D721Med (cell line): ENCODE measurements at regions not wholly inside any gene's neighbourhood (a gene's known extent, or its start where the extent isn't known, plus 50 kb on each side); places are given as distances from the start of the nearest gene placed in this dataset.
A peak's percentile ranks its signal among the peaks of the same experiment; 100 is the strongest.

Experiments
- DNase-seq: peaks from one replicate; pipeline ENCODE4 v3.0.0; 2011; ENCODE audit warnings: low spot score; ENCODE audit not compliant: insufficient read length
- FAIRE-seq: peaks from 2 replicates; lab custom pipeline; 2011; peaks lifted over from hg19 to GRCh38; lab: Jason Lieb, UNC
- TF ChIP-seq, protein P1 (sequence below): IDR thresholded peaks from 2 replicates; pipeline ENCODE4 v1.5.1; 2012; ENCODE audit warnings: mild to moderate bottlenecking, control low read depth; ENCODE audit not compliant: insufficient read depth; ENCODE audit errors: missing control alignments

DNA sequence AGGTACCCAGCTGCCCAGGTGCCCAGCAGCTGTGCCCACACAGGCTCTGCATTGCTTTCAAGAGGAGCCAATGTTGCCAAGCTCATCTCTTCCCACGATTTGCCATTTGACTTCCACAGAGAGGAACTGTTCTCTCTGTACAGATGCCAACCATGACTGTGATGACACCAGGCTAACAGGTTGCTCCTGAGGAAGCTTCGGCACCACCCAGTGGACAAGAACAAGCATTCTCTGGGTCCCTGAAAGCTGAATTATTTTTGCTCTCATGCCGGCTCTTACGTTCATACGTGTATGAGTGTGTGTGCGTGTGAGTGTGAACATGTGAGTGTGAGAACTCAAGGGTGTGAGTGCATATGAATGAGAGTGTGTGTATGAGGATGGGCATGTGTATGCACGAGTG is 535.2 kb downstream of the LIG4 start:
- DNase-seq = no peak
- FAIRE-seq = no peak
- TF ChIP-seq, protein P1, sequence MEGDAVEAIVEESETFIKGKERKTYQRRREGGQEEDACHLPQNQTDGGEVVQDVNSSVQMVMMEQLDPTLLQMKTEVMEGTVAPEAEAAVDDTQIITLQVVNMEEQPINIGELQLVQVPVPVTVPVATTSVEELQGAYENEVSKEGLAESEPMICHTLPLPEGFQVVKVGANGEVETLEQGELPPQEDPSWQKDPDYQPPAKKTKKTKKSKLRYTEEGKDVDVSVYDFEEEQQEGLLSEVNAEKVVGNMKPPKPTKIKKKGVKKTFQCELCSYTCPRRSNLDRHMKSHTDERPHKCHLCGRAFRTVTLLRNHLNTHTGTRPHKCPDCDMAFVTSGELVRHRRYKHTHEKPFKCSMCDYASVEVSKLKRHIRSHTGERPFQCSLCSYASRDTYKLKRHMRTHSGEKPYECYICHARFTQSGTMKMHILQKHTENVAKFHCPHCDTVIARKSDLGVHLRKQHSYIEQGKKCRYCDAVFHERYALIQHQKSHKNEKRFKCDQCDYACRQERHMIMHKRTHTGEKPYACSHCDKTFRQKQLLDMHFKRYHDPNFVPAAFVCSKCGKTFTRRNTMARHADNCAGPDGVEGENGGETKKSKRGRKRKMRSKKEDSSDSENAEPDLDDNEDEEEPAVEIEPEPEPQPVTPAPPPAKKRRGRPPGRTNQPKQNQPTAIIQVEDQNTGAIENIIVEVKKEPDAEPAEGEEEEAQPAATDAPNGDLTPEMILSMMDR = no peak

DNA sequence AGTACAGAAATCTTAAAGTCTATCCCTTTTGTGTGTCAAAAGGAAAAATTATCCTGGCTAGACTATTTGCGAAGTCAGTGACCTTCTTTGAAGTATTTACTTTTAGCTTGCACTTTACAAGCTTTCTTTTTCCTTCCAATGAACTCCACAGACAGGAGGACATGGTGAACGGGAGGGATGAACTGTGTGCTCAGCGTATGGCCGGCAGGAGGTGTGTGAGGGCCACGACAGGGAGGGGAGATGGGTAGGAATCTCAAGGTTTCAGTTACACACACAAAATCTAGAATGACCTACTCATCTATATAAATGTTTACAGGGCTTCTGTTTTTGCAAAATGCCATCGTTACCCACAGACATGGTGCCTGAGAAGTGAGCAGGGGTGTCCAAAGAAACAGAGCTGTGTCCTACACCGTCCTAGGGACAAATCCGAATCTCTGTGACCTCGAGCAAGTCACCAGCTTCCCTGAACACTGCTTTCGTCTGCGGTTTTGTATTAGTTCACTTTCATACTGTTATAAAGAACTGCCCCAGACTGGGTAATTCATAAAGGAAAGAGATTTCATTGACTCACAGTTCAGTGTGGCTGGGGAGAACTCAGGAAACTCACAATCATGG is 537.2 kb downstream of the LIG4 start:
- no peak for FAIRE-seq
- no peak for DNase-seq
- TF ChIP-seq, protein P1 = no peak

DNA sequence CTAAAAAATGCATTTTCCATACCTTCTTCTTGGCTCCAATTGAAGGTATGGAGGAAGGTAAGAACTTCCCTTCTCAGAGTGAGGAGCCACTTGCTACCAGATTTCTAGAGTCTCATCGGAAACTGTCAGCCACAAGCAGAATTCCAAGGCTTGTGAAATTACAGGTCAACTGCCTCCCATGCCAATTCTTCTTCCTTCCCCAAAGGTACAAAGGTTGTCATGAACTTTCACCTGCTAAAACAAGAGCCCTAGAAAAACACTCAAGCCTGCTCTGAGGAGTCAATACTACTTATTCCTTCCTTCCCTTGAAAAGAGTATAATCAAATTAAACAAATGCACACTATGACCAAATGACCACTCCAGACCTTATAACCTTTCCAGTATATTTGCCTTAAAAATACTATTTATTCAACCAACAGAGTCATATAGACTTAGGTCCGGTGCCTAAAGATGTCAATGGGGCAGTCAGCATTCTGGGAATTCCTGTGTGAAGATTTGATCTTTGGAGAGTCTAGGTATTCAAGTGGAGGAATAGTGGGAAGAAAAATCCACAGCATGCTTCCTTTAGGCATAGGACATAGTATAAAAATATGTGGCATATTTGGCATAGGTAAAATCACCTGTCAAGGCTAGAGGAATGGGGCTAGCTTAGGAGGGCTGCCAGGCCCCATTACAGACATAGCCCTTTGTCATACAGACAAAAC is 539.3 kb downstream of the LIG4 start:
- TF ChIP-seq, protein P1 = no peak
- no peak for DNase-seq
- no peak for FAIRE-seq

DNA sequence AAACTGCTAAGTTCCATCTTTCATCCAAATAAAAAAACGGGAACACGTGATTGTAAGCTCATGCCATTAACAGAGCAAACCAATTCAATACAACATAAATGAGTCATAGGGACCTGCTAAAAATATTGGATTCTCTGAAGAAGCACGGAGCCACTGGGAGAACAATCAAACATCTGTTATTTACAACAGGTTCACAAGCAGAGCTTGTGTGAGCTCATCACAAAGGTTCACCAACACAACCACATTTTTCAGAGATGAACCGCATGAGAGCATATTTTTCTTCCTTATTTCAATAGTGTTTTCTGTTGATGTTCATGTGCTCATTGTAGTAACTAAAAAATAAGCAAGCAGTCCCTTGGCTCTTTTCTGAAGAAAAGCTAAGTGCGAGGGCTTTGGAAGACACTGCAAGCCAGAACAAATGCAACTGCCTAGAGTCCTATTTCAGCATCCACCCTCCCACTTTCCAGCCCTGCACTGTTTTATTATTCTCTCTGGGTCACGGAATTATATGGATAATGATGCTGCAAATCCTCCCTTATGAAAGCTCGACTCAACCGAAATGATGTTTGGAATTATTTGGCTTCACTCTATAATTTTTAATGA is 545.8 kb downstream of the LIG4 start:
- DNase-seq (no peak), FAIRE-seq (no peak)
- TF ChIP-seq, protein P1 = no peak

DNA sequence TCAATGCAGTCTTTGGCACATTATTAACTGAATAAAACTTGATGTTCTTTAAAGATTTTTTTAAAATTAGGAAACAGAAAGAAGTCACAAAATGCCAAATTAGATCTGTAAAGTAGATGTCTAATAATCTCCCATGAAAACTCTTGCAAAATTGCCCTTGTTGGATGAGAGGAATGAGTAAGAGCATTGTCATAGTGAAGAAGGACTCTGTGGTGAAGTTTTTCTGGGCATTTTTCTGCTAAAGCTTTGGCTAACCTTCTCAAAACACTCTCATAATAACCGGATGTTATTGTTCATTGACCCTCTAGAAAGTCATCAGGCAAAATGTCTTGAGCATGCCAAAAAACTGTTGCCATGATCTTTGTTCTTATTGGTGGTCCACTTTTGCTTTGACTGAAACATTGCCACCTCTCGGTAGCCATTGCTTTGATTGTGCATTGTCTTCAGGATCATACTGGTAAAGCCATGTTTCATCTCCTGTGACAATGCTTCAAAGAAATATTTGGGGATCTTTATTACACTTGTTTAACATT is 549.3 kb downstream of the LIG4 start:
- FAIRE-seq = no peak
- no peak for DNase-seq
- TF ChIP-seq, protein P1 = no peak

DNA sequence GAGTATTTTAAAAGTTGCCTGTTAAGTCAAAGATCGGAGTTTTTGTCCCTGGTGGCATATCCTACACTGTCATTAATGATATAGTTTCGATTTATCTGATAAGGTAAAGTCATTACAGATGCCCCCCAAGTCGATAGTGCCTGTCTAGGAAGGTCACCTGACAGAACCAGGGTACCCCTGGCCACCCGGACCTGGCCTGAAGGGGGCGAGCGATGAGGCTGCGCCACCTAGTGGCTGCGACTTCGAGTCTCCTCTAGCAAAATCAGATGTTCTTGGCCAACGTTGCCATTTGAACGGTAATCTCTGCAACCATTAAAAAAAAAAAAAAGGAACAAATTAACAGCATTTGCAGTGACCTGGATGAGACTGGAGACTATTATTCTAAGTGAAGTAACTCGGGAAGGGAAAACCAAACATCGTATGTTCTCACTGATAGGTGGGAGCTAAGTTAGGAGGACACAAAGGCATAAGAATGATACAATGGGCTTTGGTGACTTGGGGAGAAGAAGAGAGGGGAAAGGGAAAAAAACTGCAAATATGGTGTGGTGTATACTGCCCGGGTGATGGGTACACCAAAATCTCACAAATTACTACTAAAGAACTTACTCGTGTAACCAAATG is 565.1 kb downstream of the LIG4 start:
- FAIRE-seq (no peak), DNase-seq (no peak)
- TF ChIP-seq, protein P1 = peak; percentile 68
